ENCODE measurements at regions not wholly inside any gene's neighbourhood (a gene's known extent, or its start where the extent isn't known, plus 50 kb on each side); places are given as distances from the start of the nearest gene placed in this dataset.

DNA sequence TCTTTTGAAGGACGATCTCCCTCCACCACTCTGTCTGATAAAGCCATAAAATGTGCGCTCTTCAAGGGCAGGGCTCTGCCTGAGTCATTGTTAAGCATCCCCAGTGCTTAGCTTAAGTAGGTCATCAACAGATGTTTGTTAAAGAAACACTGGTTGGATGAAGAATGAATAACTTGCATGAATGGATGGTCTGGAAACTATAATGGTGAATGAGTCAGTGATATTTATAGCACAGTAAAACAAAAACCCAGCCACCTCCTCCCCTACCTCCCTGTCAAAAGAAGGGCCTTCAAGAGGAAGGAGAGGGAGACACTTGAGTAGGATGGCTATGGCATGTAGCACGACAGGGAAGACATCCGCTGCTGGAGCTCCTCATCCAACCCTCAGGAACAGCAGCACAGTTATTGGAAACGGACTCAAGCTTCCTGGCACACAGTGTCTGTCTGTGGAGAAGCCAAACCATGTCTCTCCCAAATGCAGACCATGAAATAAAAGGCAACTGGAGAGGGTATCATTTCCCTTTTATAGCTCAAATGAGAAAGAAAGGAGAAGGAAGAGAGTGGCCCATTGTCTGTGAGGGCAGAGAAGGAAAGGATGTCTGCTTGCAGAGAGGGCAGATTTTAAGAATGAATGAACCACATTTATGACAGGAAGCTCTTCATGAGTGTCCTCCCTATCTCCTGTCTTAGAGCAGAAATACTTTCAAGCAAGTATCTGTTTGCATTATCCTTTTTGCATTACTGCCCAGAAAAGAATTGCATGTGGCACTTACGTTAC, 183.5 kb upstream of the UBL3 start:
- TF ChIP-seq, protein P1, sequence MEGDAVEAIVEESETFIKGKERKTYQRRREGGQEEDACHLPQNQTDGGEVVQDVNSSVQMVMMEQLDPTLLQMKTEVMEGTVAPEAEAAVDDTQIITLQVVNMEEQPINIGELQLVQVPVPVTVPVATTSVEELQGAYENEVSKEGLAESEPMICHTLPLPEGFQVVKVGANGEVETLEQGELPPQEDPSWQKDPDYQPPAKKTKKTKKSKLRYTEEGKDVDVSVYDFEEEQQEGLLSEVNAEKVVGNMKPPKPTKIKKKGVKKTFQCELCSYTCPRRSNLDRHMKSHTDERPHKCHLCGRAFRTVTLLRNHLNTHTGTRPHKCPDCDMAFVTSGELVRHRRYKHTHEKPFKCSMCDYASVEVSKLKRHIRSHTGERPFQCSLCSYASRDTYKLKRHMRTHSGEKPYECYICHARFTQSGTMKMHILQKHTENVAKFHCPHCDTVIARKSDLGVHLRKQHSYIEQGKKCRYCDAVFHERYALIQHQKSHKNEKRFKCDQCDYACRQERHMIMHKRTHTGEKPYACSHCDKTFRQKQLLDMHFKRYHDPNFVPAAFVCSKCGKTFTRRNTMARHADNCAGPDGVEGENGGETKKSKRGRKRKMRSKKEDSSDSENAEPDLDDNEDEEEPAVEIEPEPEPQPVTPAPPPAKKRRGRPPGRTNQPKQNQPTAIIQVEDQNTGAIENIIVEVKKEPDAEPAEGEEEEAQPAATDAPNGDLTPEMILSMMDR (IDR thresholded peaks at IDR 0.05): no peak
- no peak for TF ChIP-seq EP300 (IDR thresholded peaks at IDR 0.05)
- TF ChIP-seq TP53 (CRISPR knock-in tag; IDR thresholded peaks at IDR 0.05): no peak
- no peak for TF ChIP-seq BHLHE40 (IDR thresholded peaks at IDR 0.05; ENCODE audit: low read depth, low read length)
- no peak for TF ChIP-seq RAD21 (conservative IDR thresholded peaks at IDR 0.05 in 1 of 2, IDR thresholded peaks at IDR 0.05 in 1 of 2)
- no peak for TF ChIP-seq SREBF2 (IDR thresholded peaks at IDR 0.05)
- no peak for TF ChIP-seq SMC3 (IDR thresholded peaks at IDR 0.05)
- no peak for TF ChIP-seq KDM1A (IDR thresholded peaks at IDR 0.05; ENCODE audit: low read depth)
- no peak for TF ChIP-seq CHD2 (IDR thresholded peaks at IDR 0.05; ENCODE audit: low read length, partially characterized antibody)
- TF ChIP-seq RFX5 (IDR thresholded peaks at IDR 0.05): no peak
- TF ChIP-seq, protein P2, sequence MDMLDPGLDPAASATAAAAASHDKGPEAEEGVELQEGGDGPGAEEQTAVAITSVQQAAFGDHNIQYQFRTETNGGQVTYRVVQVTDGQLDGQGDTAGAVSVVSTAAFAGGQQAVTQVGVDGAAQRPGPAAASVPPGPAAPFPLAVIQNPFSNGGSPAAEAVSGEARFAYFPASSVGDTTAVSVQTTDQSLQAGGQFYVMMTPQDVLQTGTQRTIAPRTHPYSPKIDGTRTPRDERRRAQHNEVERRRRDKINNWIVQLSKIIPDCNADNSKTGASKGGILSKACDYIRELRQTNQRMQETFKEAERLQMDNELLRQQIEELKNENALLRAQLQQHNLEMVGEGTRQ (IDR thresholded peaks at IDR 0.05): no peak
- no peak for TF ChIP-seq CBX8 (IDR thresholded peaks at IDR 0.05)
- no peak for TF ChIP-seq HEYL (CRISPR knock-in tag; IDR thresholded peaks at IDR 0.05)

Data from A549 (cell line).